ENCODE measurements at regions not wholly inside any gene's neighbourhood (a gene's known extent, or its start where the extent isn't known, plus 50 kb on each side); places are given as distances from the start of the nearest gene placed in this dataset.
"Not testable (repeated sequence)": the region's sequence is repeated elsewhere in the genome, so short reads cannot be mapped to it uniquely, and the experiment has no call there.

- H3K36me3 Mint-ChIP-seq; H3K4me1 Mint-ChIP-seq; DNase-seq (ENCODE audit: low spot score in 2 of 2); H3K4me3 Mint-ChIP-seq; ATAC-seq (ENCODE audit: low read depth); H3K27ac Mint-ChIP-seq: not testable (repeated sequence)
- Mint-ChIP-seq H3K27me3 (peaks cover 20% of the 10 kb centered on the region), H3K9me3 (peaks cover 19% of the 10 kb centered on the region)
Measured at GRCh38 chr2:90253306-90253705, 1561.8 kb downstream of the RPIA start.

GRCh38 chr2:90266888-90267287, 1575.4 kb downstream of the RPIA start:
- H3K9me3 Mint-ChIP-seq; H3K27me3 Mint-ChIP-seq; H3K4me3 Mint-ChIP-seq; H3K4me1 Mint-ChIP-seq; H3K27ac Mint-ChIP-seq; ATAC-seq (ENCODE audit: low read depth); DNase-seq (ENCODE audit: low spot score in 2 of 2); H3K36me3 Mint-ChIP-seq: not testable (repeated sequence)

GRCh38 chr2:90287751-90288150, 1596.3 kb downstream of the RPIA start:
- not testable (repeated sequence) for DNase-seq (ENCODE audit: low spot score in 2 of 2); H3K9me3 Mint-ChIP-seq; H3K4me1 Mint-ChIP-seq; H3K27ac Mint-ChIP-seq; ATAC-seq (ENCODE audit: low read depth); H3K27me3 Mint-ChIP-seq; H3K4me3 Mint-ChIP-seq; H3K36me3 Mint-ChIP-seq

DNA sequence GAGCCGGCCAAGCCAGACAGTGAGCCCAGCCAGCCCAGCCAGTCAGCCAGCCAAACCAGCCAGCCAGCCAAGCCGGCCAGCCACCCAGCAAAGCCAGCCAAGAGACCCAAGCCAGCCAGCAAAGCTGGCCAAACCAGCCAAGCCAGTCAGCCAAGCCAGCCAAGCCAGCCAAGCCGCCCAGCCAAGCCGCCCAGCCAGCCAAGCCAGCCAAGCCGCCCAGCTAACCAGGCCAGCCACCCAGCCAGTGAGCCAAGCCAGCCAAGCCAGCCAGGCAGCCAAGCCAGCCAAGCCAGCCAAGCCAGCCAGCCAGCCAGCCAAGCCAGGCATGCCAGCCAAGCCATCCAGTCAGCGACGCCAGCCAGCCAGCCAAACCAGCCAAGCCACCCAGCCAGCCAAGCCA, 1596.9 kb downstream of the RPIA start:
- H3K4me1 Mint-ChIP-seq; H3K27me3 Mint-ChIP-seq; ATAC-seq (ENCODE audit: low read depth); H3K9me3 Mint-ChIP-seq; H3K4me3 Mint-ChIP-seq; H3K36me3 Mint-ChIP-seq; H3K27ac Mint-ChIP-seq; DNase-seq (ENCODE audit: low spot score in 2 of 2): not testable (repeated sequence)

- not testable (repeated sequence) for ATAC-seq (ENCODE audit: low read depth); H3K27me3 Mint-ChIP-seq; H3K27ac Mint-ChIP-seq; H3K9me3 Mint-ChIP-seq; H3K36me3 Mint-ChIP-seq; H3K4me1 Mint-ChIP-seq; DNase-seq (ENCODE audit: low spot score in 2 of 2); H3K4me3 Mint-ChIP-seq
Measured at GRCh38 chr2:90289291-90289980, 1598.0 kb downstream of the RPIA start.

DNA sequence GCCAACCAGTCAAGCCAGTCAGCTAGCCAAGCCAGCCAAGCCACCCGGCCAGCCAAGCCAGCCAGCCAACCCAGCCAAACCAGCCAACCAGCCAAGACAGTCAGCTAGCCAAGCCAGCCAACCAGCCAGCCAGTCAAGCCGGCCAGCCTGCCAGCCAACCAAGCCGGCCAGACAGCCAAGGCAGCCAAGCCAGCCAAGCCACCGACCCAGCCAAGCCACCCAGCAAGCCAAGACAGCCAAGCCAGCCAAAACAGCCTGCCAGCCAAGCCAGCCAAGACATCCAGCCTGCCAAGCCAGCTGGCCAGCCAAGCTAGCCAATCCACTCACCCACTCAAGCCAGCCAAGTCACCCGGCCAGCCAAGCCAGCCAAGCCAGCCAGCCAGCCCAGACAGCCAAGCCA, 1599.2 kb downstream of the RPIA start:
- not testable (repeated sequence) for H3K4me3 Mint-ChIP-seq, H3K27me3 Mint-ChIP-seq

GRCh38 chr2:90291168-90291883, 1599.9 kb downstream of the RPIA start:
- DNase-seq (ENCODE audit: low spot score in 2 of 2); H3K4me1 Mint-ChIP-seq; H3K4me3 Mint-ChIP-seq; ATAC-seq (ENCODE audit: low read depth); H3K9me3 Mint-ChIP-seq; H3K27ac Mint-ChIP-seq; H3K36me3 Mint-ChIP-seq; H3K27me3 Mint-ChIP-seq: not testable (repeated sequence)

More for the DNA sequence above, 1599.2 kb downstream of the RPIA start:
- not testable (repeated sequence) for ATAC-seq (ENCODE audit: low read depth); DNase-seq (ENCODE audit: low spot score in 2 of 2); H3K9me3 Mint-ChIP-seq; H3K27ac Mint-ChIP-seq; H3K36me3 Mint-ChIP-seq; H3K4me1 Mint-ChIP-seq

DNA sequence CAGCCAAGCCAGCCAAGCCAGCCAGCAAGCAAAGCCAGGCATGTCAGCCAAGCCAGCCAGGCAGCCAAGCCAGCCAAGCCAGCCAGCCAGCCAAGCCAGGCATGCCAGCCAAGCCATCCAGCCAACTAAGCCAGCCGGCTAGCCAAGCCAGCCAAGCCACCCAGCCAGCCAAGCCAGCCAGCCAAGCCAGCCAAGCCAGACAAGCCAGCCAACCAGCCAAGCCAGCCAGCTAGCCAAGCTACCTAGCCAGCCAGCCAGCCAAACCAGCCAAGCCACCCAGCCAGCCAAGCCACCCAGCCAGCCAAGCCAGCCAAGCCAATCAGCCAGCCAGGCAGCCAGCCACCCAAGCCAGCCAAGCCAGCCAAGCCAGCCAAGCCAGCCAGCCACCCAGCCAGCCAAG, 1600.5 kb downstream of the RPIA start:
- H3K9me3 Mint-ChIP-seq; H3K27me3 Mint-ChIP-seq; DNase-seq (ENCODE audit: low spot score in 2 of 2); H3K4me3 Mint-ChIP-seq; ATAC-seq (ENCODE audit: low read depth); H3K27ac Mint-ChIP-seq; H3K36me3 Mint-ChIP-seq; H3K4me1 Mint-ChIP-seq: not testable (repeated sequence)

DNA sequence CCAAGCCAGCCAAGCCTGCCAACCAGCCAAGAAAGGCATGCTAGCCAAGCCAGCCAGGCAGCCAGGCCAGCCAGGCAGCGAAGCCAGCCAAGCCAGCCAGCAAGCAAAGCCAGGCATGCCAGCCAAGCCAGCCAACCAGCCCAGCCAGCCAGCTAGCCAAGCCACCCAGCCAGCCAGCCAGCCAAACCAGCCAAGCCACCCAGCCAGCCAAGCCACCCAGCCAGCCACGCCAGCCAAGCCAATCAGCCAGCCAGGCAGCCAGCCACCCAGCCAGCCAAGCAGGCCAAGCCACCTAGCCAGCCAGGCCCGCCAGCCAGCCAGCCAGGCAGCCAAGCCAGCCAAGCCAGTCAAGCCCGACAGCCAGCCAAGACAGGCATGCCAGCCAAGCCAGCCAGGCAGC, 1601.0 kb downstream of the RPIA start:
- not testable (repeated sequence) for H3K4me1 Mint-ChIP-seq; H3K4me3 Mint-ChIP-seq; H3K27ac Mint-ChIP-seq; ATAC-seq (ENCODE audit: low read depth); H3K9me3 Mint-ChIP-seq; H3K36me3 Mint-ChIP-seq; DNase-seq (ENCODE audit: low spot score in 2 of 2); H3K27me3 Mint-ChIP-seq

DNA sequence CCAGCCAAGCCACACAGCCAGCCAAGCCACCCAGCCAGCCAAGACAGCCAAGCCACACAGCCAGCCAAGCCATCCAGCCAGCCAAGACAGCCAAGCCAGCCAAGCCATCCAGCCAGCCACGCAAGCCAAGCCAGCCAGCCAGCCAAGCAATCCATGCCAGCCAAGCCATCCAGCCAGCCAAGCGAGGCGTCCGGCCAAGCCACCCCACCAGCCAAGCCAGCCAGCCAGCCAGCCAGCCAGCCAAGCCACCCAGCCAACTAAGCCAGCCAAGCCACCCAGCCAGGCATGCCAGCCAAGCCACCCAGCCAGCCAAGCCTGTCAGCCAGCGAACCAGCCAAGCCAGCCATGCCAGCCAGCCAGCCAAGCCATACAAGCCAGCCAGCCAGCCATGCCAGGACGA, 1601.8 kb downstream of the RPIA start:
- not testable (repeated sequence) for H3K4me1 Mint-ChIP-seq; H3K4me3 Mint-ChIP-seq; ATAC-seq (ENCODE audit: low read depth); H3K27ac Mint-ChIP-seq; H3K9me3 Mint-ChIP-seq; H3K27me3 Mint-ChIP-seq; H3K36me3 Mint-ChIP-seq; DNase-seq (ENCODE audit: low spot score in 2 of 2)

DNA sequence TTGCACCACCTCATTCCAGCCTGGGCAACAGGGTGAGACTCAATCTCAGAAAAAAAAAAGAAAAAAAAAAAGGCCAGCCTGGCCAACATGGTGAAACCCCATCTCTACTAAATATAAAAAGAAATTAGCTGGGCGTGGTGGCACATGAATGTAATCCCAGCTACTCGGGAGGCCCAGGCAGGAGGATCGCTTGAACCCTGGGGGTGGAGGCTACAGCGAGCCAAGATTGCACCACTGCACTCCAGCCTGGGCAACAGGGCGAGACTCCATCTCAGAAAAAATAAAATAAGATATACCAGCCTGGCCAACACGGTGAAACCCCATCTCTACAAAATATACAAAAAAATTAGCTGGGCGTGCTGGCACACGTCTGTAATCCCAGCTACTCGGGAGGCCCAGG, 1602.3 kb downstream of the RPIA start:
- not testable (repeated sequence) for ATAC-seq (ENCODE audit: low read depth); H3K27ac Mint-ChIP-seq; H3K4me1 Mint-ChIP-seq; H3K4me3 Mint-ChIP-seq; H3K36me3 Mint-ChIP-seq; H3K27me3 Mint-ChIP-seq; H3K9me3 Mint-ChIP-seq; DNase-seq (ENCODE audit: low spot score in 2 of 2)

GRCh38 chr2:90295036-90295750, 1603.7 kb downstream of the RPIA start:
- H3K36me3 Mint-ChIP-seq; DNase-seq (ENCODE audit: low spot score in 2 of 2); H3K4me3 Mint-ChIP-seq; H3K27me3 Mint-ChIP-seq; H3K27ac Mint-ChIP-seq; H3K4me1 Mint-ChIP-seq; H3K9me3 Mint-ChIP-seq; ATAC-seq (ENCODE audit: low read depth): not testable (repeated sequence)

DNA sequence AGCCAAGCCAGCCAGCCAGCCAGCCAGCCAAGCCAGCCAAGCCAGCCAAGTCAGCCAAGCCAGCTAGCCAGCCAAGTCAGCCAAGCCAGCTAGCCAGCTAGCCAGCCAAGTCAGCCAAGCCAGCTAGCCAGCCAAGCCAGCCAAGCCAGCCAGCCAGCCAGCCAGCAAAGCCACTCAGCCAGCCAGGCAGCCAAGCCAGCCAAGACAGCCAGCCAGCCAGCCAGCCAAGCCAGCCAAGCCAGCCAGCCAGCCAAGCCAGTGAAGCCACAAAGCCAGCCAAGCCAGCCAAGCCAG, 1605.0 kb downstream of the RPIA start:
- not testable (repeated sequence) for H3K27me3 Mint-ChIP-seq; H3K27ac Mint-ChIP-seq; DNase-seq (ENCODE audit: low spot score in 2 of 2)

DNA sequence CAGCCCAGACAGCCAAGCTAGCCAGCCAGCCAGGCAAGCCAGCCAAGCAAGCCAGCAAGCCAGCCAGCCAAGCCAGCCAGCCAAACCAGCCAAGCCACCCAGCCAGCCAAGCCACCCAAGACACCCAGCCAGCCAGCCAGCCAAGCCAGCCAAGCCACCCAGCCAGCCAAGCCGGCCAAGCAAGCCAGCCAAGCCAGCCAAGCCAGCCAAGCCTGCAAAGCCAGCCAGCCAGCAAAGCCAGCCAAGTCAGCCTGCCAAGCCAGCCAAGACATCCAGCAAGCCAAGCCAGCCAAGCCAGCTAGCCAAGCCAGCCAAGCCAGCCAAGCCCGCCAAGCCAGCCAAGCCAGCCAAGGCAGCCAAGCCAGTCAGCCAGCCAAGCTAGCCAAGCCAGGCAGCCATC, 1606.2 kb downstream of the RPIA start:
- H3K9me3 Mint-ChIP-seq; H3K4me3 Mint-ChIP-seq; ATAC-seq (ENCODE audit: low read depth); H3K27ac Mint-ChIP-seq; H3K4me1 Mint-ChIP-seq; H3K36me3 Mint-ChIP-seq; H3K27me3 Mint-ChIP-seq; DNase-seq (ENCODE audit: low spot score in 2 of 2): not testable (repeated sequence)

More for the DNA sequence above, 1605.0 kb downstream of the RPIA start:
- H3K36me3 Mint-ChIP-seq; H3K4me3 Mint-ChIP-seq; H3K9me3 Mint-ChIP-seq; H3K4me1 Mint-ChIP-seq; ATAC-seq (ENCODE audit: low read depth): not testable (repeated sequence)

Measured in memory B cell (primary cell).